Adrenal gland (tissue), 9 donors: ENCODE measurements at regions not wholly inside any gene's neighbourhood (a gene's known extent, or its start where the extent isn't known, plus 50 kb on each side); places are given as distances from the start of the nearest gene placed in this dataset.

Experiments
- DNase-seq, 7 donors: peaks; one replicate each; pipeline ENCODE4 v3.0.0-alpha.2; 2019 to 2020
- H3K27ac ChIP-seq, 5 donors: fragments of 200-600 bp; sonication (generic) in 4 of 5; 1 replicate in 3 of 5; 2 replicates in 2 of 5; pipeline versions ENCODE4 v1.5.1 to v1.8.0; 2016 to 2020; ENCODE audit warnings: mild to moderate bottlenecking in 1 of 5
- H3K27me3 ChIP-seq: fragments of 200-600 bp; 2 replicates; pipeline ENCODE4 v1.8.0; 2021
- H3K36me3 ChIP-seq, 2 donors: fragments of 200-600 bp; replicated peaks in 1 of 2; 1 replicate in 1 of 2; 2 replicates in 1 of 2; pipeline versions ENCODE4 v1.5.1 to v1.8.0; 2018 to 2022
- H3K4me1 ChIP-seq, 2 donors: fragments of 200-600 bp; replicated peaks in 1 of 2; 1 replicate in 1 of 2; 2 replicates in 1 of 2; pipeline versions ENCODE4 v1.5.1 to v1.8.0; 2018 to 2021
- H3K4me3 ChIP-seq, 4 donors: fragments of 200-600 bp; sonication (generic) in 3 of 4; one replicate each; pipeline ENCODE4 v1.5.1; 2016 to 2018
- H3K9me3 ChIP-seq, 3 donors: fragments of 200-600 bp; sonication (generic) in 1 of 3; replicated peaks in 1 of 3; 1 replicate in 2 of 3; 2 replicates in 1 of 3; pipeline versions ENCODE4 v1.5.1 to v1.8.0; 2016 to 2021
- CTCF ChIP-seq, 6 experiments: fragments of 450-650 bp in 4 of 6; fragments of 200-600 bp in 2 of 6; sonication (generic) in 1 of 6; IDR thresholded peaks; 1 replicate in 5 of 6; 2 replicates in 1 of 6; pipeline versions ENCODE4 v1.5.1 to v1.8.0; 2016 to 2021; ENCODE audit warnings: antibody characterized with exemption in 6 of 6, mild to moderate bottlenecking in 2 of 6, moderate library complexity in 1 of 6
- POLR2A ChIP-seq, 2 donors: fragments of 450-650 bp; IDR thresholded peaks; one replicate each; pipeline ENCODE4 v1.6.1; 2017; ENCODE audit warnings: antibody characterized with exemption in 2 of 2, mild to moderate bottlenecking in 2 of 2, moderate library complexity in 1 of 2
- WGBS, 4 donors: extraction: QIAGEN DNeasy Blood & Tissue Kit in 2 of 4; methylation state at CpG; one replicate each; pipeline versions ENCODE4 v1.1.5 to v1.1.7; 2013 to 2017; 5-methylcytosine and 5-hydroxymethylcytosine counted together
- intact Hi-C, 2 donors: fragments of 100-400 bp; cut with DNase I; formaldehyde crosslinking; loops; one replicate each; pipeline versions ENCODE4 v1.14.1 to v1.15.0; 2022 to 2023
- donor health status: healthy with polysubstance abuse.
- donor health status: Bipolar disorder and iron deficiency.
- donor health status: DM: yes; HTN: yes; CAD: no.
- donor health status: DM: no; HTN: no; CAD: no.
- donor health status: DM: no; HTN: no; CAD: no.

DNA sequence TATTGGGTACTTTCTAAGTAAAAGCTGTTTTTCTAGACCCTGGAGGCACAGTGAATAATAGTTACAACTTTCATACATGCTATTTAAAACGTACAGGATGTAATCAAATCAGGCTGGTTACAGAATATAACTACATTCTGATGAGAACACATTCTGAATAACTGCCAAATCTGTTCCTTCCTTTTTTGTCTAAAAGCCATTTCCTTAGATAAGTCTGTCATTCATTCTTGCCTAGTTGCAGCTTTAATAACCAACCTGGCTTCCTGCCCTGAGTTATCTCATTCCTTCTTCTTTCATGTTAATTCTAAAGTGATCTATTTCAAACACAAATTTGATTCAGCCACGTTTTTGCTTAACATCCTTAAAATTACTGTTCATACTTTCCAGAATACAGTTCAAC lies 189.7 kb upstream of the ITM2A start:
- intact Hi-C loops = no loop called here
- 6 to 13% (median 9%) methylated on average over 2 of the region's 2 CpGs for WGBS, 4 donors
- no peak for TF ChIP-seq CTCF (IDR thresholded peaks at IDR 0.05)
- TF ChIP-seq POLR2A (IDR thresholded peaks at IDR 0.05) = no peak

DNA sequence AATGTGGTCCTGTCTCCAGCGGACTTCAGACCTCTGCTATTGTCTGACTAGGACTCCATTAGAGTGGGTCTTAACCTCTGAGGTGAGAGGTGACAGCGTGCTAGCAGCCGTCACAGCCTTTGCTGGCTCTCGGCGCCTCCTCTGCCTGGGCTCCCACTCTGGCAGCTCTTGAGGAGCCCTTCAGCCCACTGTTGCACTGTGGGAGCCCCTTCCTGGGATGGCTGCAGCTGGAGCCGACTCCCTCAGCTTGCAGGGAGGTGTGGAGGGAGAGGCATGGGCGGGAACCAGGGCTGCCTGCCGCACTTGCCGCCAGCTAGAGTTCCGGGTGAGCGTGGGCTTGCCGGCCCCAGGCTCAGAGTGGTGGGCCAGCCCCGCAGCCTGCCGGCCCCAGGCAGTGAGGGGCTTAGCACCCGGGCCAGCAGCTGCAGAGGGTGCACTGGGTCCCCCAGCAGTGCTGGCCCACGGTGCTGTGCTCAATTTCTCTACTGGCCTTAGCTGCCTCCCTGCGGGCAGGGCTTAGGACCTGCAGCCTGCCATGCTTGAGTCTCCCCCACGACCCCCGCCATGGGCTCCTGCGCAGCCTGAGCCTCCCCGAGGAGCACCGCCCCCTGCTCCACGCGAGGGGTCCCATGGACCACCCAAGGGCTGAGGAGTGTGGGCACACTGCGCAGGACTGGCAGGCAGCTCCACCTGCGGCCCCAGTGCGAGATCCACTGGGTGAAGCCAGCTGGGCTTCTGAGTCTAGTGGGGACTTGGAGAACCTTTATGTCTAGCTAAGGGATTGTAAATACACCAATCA lies 163.4 kb upstream of the ITM2A start:
- H3K27ac ChIP-seq = no peak overlapping the region
- TF ChIP-seq POLR2A (IDR thresholded peaks at IDR 0.05) = no peak
- TF ChIP-seq CTCF (IDR thresholded peaks at IDR 0.05) = no peak
- no peaks in the 10 kb centered on the region for H3K36me3 ChIP-seq
- H3K4me1 ChIP-seq = no peaks in the 10 kb centered on the region
- no peak for DNase-seq
- intact Hi-C loops = no loop called here
- peaks cover 0 to 3% (median 0%) of the 10 kb centered on the region in 3 donors for H3K9me3 ChIP-seq
- no peaks in the 10 kb centered on the region for H3K27me3 ChIP-seq
- no peak overlapping the region for H3K4me3 ChIP-seq
- 82 to 94% (median 85%) methylated on average over 5 to 27 of the region's 27 CpGs; no CpG with 5 or more reads in 1 of the 4 donors for WGBS, 4 donors

More for the DNA sequence above, 189.7 kb upstream of the ITM2A start:
- no peak overlapping the region for H3K4me3 ChIP-seq
- no peaks in the 10 kb centered on the region for H3K36me3 ChIP-seq
- no peaks in the 10 kb centered on the region for H3K9me3 ChIP-seq
- DNase-seq = no peak
- H3K27ac ChIP-seq = no peak overlapping the region
- H3K4me1 ChIP-seq = no peaks in the 10 kb centered on the region
- H3K27me3 ChIP-seq = peaks cover 4% of the 10 kb centered on the region

- peaks cover 0 to 3% (median 0%) of the 10 kb centered on the region in 3 donors for H3K9me3 ChIP-seq
- no peak overlapping the region for H3K4me3 ChIP-seq
- no peaks in the 10 kb centered on the region for H3K36me3 ChIP-seq
- no peak for DNase-seq
- H3K27me3 ChIP-seq = no peaks in the 10 kb centered on the region
- WGBS, 4 donors = 35 to 100% (median 46%) methylated on average over 1 to 2 of the region's 2 CpGs
- intact Hi-C loops = no loop called here
- no peak overlapping the region for H3K27ac ChIP-seq
- TF ChIP-seq CTCF (IDR thresholded peaks at IDR 0.05) (no peak), POLR2A (IDR thresholded peaks at IDR 0.05) (no peak)
- no peaks in the 10 kb centered on the region for H3K4me1 ChIP-seq
These were observed 157.5 kb upstream of the ITM2A start for GRCh38 chrX:79524642-79525041.

- H3K9me3 ChIP-seq = no peaks in the 10 kb centered on the region
- no peaks in the 10 kb centered on the region for H3K4me1 ChIP-seq
- no peaks in the 10 kb centered on the region for H3K36me3 ChIP-seq
- intact Hi-C loops = no loop called here
- no peak overlapping the region for H3K4me3 ChIP-seq
- TF ChIP-seq POLR2A (IDR thresholded peaks at IDR 0.05) = no peak
- TF ChIP-seq CTCF (IDR thresholded peaks at IDR 0.05) = no peak
- 49 to 73% (median 61%) methylated on average over 7 of the region's 7 CpGs for WGBS, 4 donors
- no peak for DNase-seq
- H3K27me3 ChIP-seq = peaks cover 5% of the 10 kb centered on the region
- H3K27ac ChIP-seq = no peak overlapping the region
These were observed 148.4 kb upstream of the ITM2A start for GRCh38 chrX:79515529-79515928.
